HCT116 (cell line): ENCODE measurements at regions not wholly inside any gene's neighbourhood (a gene's known extent, or its start where the extent isn't known, plus 50 kb on each side); places are given as distances from the start of the nearest gene placed in this dataset.
"Not testable (repeated sequence)": the region's sequence is repeated elsewhere in the genome, so short reads cannot be mapped to it uniquely, and the experiment has no call there.

Source experiments
- CTCF ChIP-seq, 3 experiments: fragments of 200-600 bp in 1 of 3; sonication (generic) in 1 of 3; IDR thresholded peaks in 2 of 3; conservative IDR thresholded peaks in 1 of 3; 2 replicates each; pipeline ENCODE4 v1.5.1; 2012 to 2017; ENCODE audit warnings: low read depth in 2 of 3, low read length in 2 of 3, antibody characterized with exemption in 1 of 3, borderline replicate concordance in 1 of 3, control low read depth in 1 of 3, mild to moderate bottlenecking in 1 of 3, mixed read lengths in 1 of 3, mixed run types in 1 of 3, moderate library complexity in 1 of 3; ENCODE audit not compliant: insufficient read depth in 1 of 3
- EZH2 ChIP-seq: fragments of 200-600 bp; sonication (generic); IDR thresholded peaks from 2 replicates; pipeline ENCODE4 v1.6.1; 2017; ENCODE audit warnings: antibody characterized with exemption, mixed run types
- EZH2phosphoT487 ChIP-seq: fragments of 200-600 bp; IDR thresholded peaks from 2 replicates; pipeline ENCODE4 v1.6.1; 2018; ENCODE audit warnings: antibody characterized with exemption, borderline replicate concordance
- JUND ChIP-seq: IDR thresholded peaks from 2 replicates; pipeline ENCODE4 v1.6.1; 2012
- POLR2A ChIP-seq: IDR thresholded peaks from 2 replicates; pipeline ENCODE4 v1.7.0; 2011; ENCODE audit warnings: borderline replicate concordance; ENCODE audit not compliant: insufficient read depth, insufficient read length; ENCODE audit errors: extremely low read depth
- POLR2AphosphoS5 ChIP-seq: IDR thresholded peaks from 2 replicates; pipeline ENCODE4 v1.6.1; 2011; ENCODE audit warnings: mild to moderate bottlenecking, low read depth, low read length, moderate library complexity
- SP1 ChIP-seq: IDR thresholded peaks from 2 replicates; pipeline ENCODE4 v1.6.1; 2012; ENCODE audit warnings: low read depth
- SRF ChIP-seq: IDR thresholded peaks from 2 replicates; pipeline ENCODE4 v1.6.1; 2012; ENCODE audit warnings: low read depth
- ZFX ChIP-seq: fragments of 450-650 bp; IDR thresholded peaks from 2 replicates; pipeline ENCODE4 v1.6.1; 2017

GRCh38 chrY:7342732-7343131, 431.2 kb upstream of the AMELY start:
- TF ChIP-seq EZH2phosphoT487; CTCF (IDR thresholded peaks at IDR 0.05 in 2 of 3, conservative IDR thresholded peaks at IDR 0.05 in 1 of 3; ENCODE audit: borderline replicate concordance in 1 of 3, insufficient read depth in 1 of 3, low read depth in 2 of 3, low read length in 2 of 3); POLR2AphosphoS5; EZH2; POLR2A; SP1; SRF; JUND; ZFX: not testable (repeated sequence)
